Rectal smooth muscle tissue (tissue), 1 donor: ENCODE measurements at regions not wholly inside any gene's neighbourhood (a gene's known extent, or its start where the extent isn't known, plus 50 kb on each side); places are given as distances from the start of the nearest gene placed in this dataset.

ENCODE experiments used
- H3K27ac ChIP-seq: one replicate; pipeline ENCODE4 v1.7.0; 2013; ENCODE audit warnings: low read depth, low read length, inconsistent platforms
- H3K27me3 ChIP-seq: one replicate; pipeline ENCODE4 v1.7.0; 2013; ENCODE audit warnings: low read length; ENCODE audit not compliant: control insufficient read depth, insufficient read depth
- H3K36me3 ChIP-seq: one replicate; pipeline ENCODE4 v1.7.0; 2013; ENCODE audit warnings: low read length; ENCODE audit not compliant: control insufficient read depth, insufficient read depth
- H3K4me1 ChIP-seq: one replicate; pipeline ENCODE4 v1.7.0; 2013; ENCODE audit warnings: low read length; ENCODE audit not compliant: control insufficient read depth, insufficient read depth
- H3K4me3 ChIP-seq: one replicate; pipeline ENCODE4 v1.7.0; 2013; ENCODE audit warnings: low read length
- H3K9ac ChIP-seq: one replicate; pipeline ENCODE4 v1.7.0; 2013; ENCODE audit warnings: low read length

- no peak overlapping the region for H3K9ac ChIP-seq
- no peaks in the 10 kb centered on the region for H3K27me3 ChIP-seq
- no peaks in the 10 kb centered on the region for H3K4me1 ChIP-seq
- H3K4me3 ChIP-seq: no peak overlapping the region
- no peak overlapping the region for H3K27ac ChIP-seq
- no peaks in the 10 kb centered on the region for H3K36me3 ChIP-seq
These were observed 139.5 kb downstream of the KIF18A start for GRCh38 chr11:27968461-27968860.

GRCh38 chr11:27965559-27965958 lies 142.4 kb downstream of the KIF18A start:
- no peak overlapping the region for H3K9ac ChIP-seq
- H3K4me3 ChIP-seq: no peak overlapping the region
- H3K27ac ChIP-seq: no peak overlapping the region
- no peaks in the 10 kb centered on the region for H3K27me3 ChIP-seq
- no peaks in the 10 kb centered on the region for H3K36me3 ChIP-seq
- H3K4me1 ChIP-seq: no peaks in the 10 kb centered on the region

- H3K4me1 ChIP-seq: no peaks in the 10 kb centered on the region
- H3K4me3 ChIP-seq: no peak overlapping the region
- H3K27me3 ChIP-seq: no peaks in the 10 kb centered on the region
- no peak overlapping the region for H3K9ac ChIP-seq
- no peak overlapping the region for H3K27ac ChIP-seq
- no peaks in the 10 kb centered on the region for H3K36me3 ChIP-seq
These were observed 144.6 kb downstream of the KIF18A start for GRCh38 chr11:27963370-27963769.

- no peak overlapping the region for H3K9ac ChIP-seq
- no peak overlapping the region for H3K4me3 ChIP-seq
- H3K4me1 ChIP-seq: no peaks in the 10 kb centered on the region
- H3K36me3 ChIP-seq: no peaks in the 10 kb centered on the region
- no peaks in the 10 kb centered on the region for H3K27me3 ChIP-seq
- H3K27ac ChIP-seq: no peak overlapping the region
These were observed 157.8 kb downstream of the KIF18A start for GRCh38 chr11:27949951-27950738.

GRCh38 chr11:27945348-27945747 lies 162.6 kb downstream of the KIF18A start:
- H3K9ac ChIP-seq: no peak overlapping the region
- no peaks in the 10 kb centered on the region for H3K4me1 ChIP-seq
- H3K27me3 ChIP-seq: no peaks in the 10 kb centered on the region
- H3K36me3 ChIP-seq: no peaks in the 10 kb centered on the region
- H3K27ac ChIP-seq: no peak overlapping the region
- no peak overlapping the region for H3K4me3 ChIP-seq

GRCh38 chr11:27938011-27938410 lies 169.9 kb downstream of the KIF18A start:
- no peak overlapping the region for H3K4me3 ChIP-seq
- no peak overlapping the region for H3K9ac ChIP-seq
- no peaks in the 10 kb centered on the region for H3K36me3 ChIP-seq
- H3K27ac ChIP-seq: no peak overlapping the region
- no peaks in the 10 kb centered on the region for H3K27me3 ChIP-seq
- H3K4me1 ChIP-seq: no peaks in the 10 kb centered on the region

GRCh38 chr11:27934830-27935145 lies 173.2 kb downstream of the KIF18A start:
- Histone ChIP-seq H3K27ac (peak overlapping the region; percentile 1), H3K36me3 (no peaks in the 10 kb centered on the region), H3K9ac (no peak overlapping the region), H3K4me1 (no peaks in the 10 kb centered on the region), H3K27me3 (no peaks in the 10 kb centered on the region), H3K4me3 (no peak overlapping the region)

GRCh38 chr11:27933992-27934829 lies 173.7 kb downstream of the KIF18A start:
- Histone ChIP-seq H3K27ac (peak overlapping the region; percentile 1), H3K27me3 (no peaks in the 10 kb centered on the region), H3K4me3 (no peak overlapping the region)

GRCh38 chr11:27931770-27932169 lies 176.2 kb downstream of the KIF18A start:
- H3K27me3 ChIP-seq: no peaks in the 10 kb centered on the region
- H3K36me3 ChIP-seq: no peaks in the 10 kb centered on the region
- no peak overlapping the region for H3K27ac ChIP-seq
- no peaks in the 10 kb centered on the region for H3K4me1 ChIP-seq
- H3K9ac ChIP-seq: no peak overlapping the region
- H3K4me3 ChIP-seq: no peak overlapping the region

More at GRCh38 chr11:27933992-27934829, 173.7 kb downstream of the KIF18A start:
- Histone ChIP-seq H3K36me3 (no peaks in the 10 kb centered on the region), H3K9ac (no peak overlapping the region), H3K4me1 (no peaks in the 10 kb centered on the region)

- H3K9ac ChIP-seq: no peak overlapping the region
- H3K27me3 ChIP-seq: no peaks in the 10 kb centered on the region
- no peaks in the 10 kb centered on the region for H3K36me3 ChIP-seq
- H3K27ac ChIP-seq: no peak overlapping the region
- H3K4me1 ChIP-seq: no peaks in the 10 kb centered on the region
- H3K4me3 ChIP-seq: no peak overlapping the region
These were observed 177.0 kb downstream of the KIF18A start for GRCh38 chr11:27930946-27931345.

GRCh38 chr11:27928809-27929208 lies 179.1 kb downstream of the KIF18A start:
- H3K4me3 ChIP-seq: no peak overlapping the region
- H3K4me1 ChIP-seq: no peaks in the 10 kb centered on the region
- no peak overlapping the region for H3K27ac ChIP-seq
- no peak overlapping the region for H3K9ac ChIP-seq
- H3K36me3 ChIP-seq: no peaks in the 10 kb centered on the region
- no peaks in the 10 kb centered on the region for H3K27me3 ChIP-seq

- no peak overlapping the region for H3K9ac ChIP-seq
- no peak overlapping the region for H3K4me3 ChIP-seq
- no peaks in the 10 kb centered on the region for H3K36me3 ChIP-seq
- no peak overlapping the region for H3K27ac ChIP-seq
- H3K27me3 ChIP-seq: no peaks in the 10 kb centered on the region
- H3K4me1 ChIP-seq: no peaks in the 10 kb centered on the region
These were observed 180.9 kb downstream of the KIF18A start for GRCh38 chr11:27926981-27927481.
